ENCODE measurements at regions not wholly inside any gene's neighbourhood (a gene's known extent, or its start where the extent isn't known, plus 50 kb on each side); places are given as distances from the start of the nearest gene placed in this dataset.

- Histone ChIP-seq H3K14ac (ENCODE audit: insufficient read depth, low read length) (no peak overlapping the region), H3K79me2 (ENCODE audit: insufficient read depth, low read length) (no peaks in the 10 kb centered on the region), H3K4ac (ENCODE audit: low read depth, low read length) (no peak overlapping the region), H3K23me2 (ENCODE audit: insufficient read length, low read depth, low read length, poor library complexity, severe bottlenecking) (no peaks in the 10 kb centered on the region), H3K4me2 (ENCODE audit: insufficient read depth, insufficient read length, low read length) (no peak overlapping the region), H3K23ac (ENCODE audit: insufficient read length, low read depth, low read length) (no peak overlapping the region), H3K27ac (ENCODE audit: insufficient read length, low read depth, low read length) (no peak overlapping the region), H4K8ac (replicated peaks; ENCODE audit: insufficient read length, low read depth, low read length) (no peak overlapping the region), H3K18ac (ENCODE audit: insufficient read length, low read depth, low read length) (no peak overlapping the region), H2BK20ac (ENCODE audit: low read depth, low read length, poor library complexity, severe bottlenecking) (no peak overlapping the region), H3K9me3 (ENCODE audit: control insufficient read depth, low read depth, low read length) (no peaks in the 10 kb centered on the region), H2AK5ac (ENCODE audit: insufficient read length, low read length) (no peak overlapping the region), H3K4me1 (ENCODE audit: insufficient read depth, low read length) (no peaks in the 10 kb centered on the region; the same call in 1 of the 2 replicates), H4K5ac (ENCODE audit: insufficient read length, low read depth, low read length) (no peak overlapping the region), H2AFZ (ENCODE audit: low read length) (no peak overlapping the region), H3K56ac (ENCODE audit: insufficient read length, low read depth, low read length) (no peak overlapping the region), H4K20me1 (ENCODE audit: control insufficient read depth, insufficient read depth, insufficient read length) (no peaks in the 10 kb centered on the region), H2BK120ac (ENCODE audit: low read depth, low read length, poor library complexity, severe bottlenecking) (no peak overlapping the region), H2BK12ac (ENCODE audit: insufficient read length, low read depth, low read length) (no peak overlapping the region), H3T11ph (ENCODE audit: low read length) (no peak overlapping the region), H2BK5ac (ENCODE audit: insufficient read length, low read length) (no peak overlapping the region), H3K27me3 (ENCODE audit: insufficient read depth, low read length) (no peaks in the 10 kb centered on the region), H3K79me1 (ENCODE audit: insufficient read depth, low read depth, low read length, poor library complexity, severe bottlenecking) (no peaks in the 10 kb centered on the region), H4K91ac (ENCODE audit: insufficient read length, low read depth, low read length) (no peak overlapping the region), H2BK15ac (ENCODE audit: low read depth, low read length) (no peak overlapping the region), H3K9ac (ENCODE audit: extremely low read depth, insufficient read length, low read length) (no peak overlapping the region)
- Mint-ChIP-seq H3K4me3 (no peak overlapping the region), H3K27me3 (ENCODE audit: low read depth) (no peaks in the 10 kb centered on the region), H3K27ac (0 out of 7 replicates have a peak overlapping the region, but pooled peaks of 1 of the 3 experiments have one; percentile 45), H3K4me1 (peaks cover 6 to 7% of the 10 kb centered on the region in 2 experiments), H3K36me3 (ENCODE audit: insufficient read depth in 1 of 3, low read depth in 3 of 3) (peaks cover 0 to 5% (median 2%) of the 10 kb centered on the region in 3 experiments; a peak in 1 of 7 replicates), H3K9me3 (no peaks in the 10 kb centered on the region; a peak in 1 of 5 replicates)
- TF ChIP-seq CTCF (conservative IDR thresholded peaks at IDR 0.05) = no peak
- WGBS (ENCODE audit: extremely low coverage, insufficient read length, low lambda C conversion rate) = no CpG with 5 or more reads among the region's 3 CpGs
- DNase-seq = no peak
Measured at GRCh38 chr1:67596674-67597073, 88.3 kb upstream of the GADD45A start.

Measured in H9 (cell line).